C4-2B (cell line): ENCODE measurements at regions not wholly inside any gene's neighbourhood (a gene's known extent, or its start where the extent isn't known, plus 50 kb on each side); places are given as distances from the start of the nearest gene placed in this dataset.

ENCODE experiments used
- CTCF ChIP-seq: fragments of 450-650 bp; conservative IDR thresholded peaks from 2 replicates; pipeline ENCODE4 v1.5.1; 2017; ENCODE audit warnings: mild to moderate bottlenecking
- ZFX ChIP-seq: fragments of 450-650 bp; IDR thresholded peaks from 2 replicates; pipeline ENCODE4 v1.6.1; 2017

GRCh38 chr3:72348357-72348756 lies 499.9 kb downstream of the SHQ1 start:
- TF ChIP-seq CTCF, result no peak
- no peak for TF ChIP-seq ZFX
